Motor neuron (in vitro differentiated cells): ENCODE measurements at regions not wholly inside any gene's neighbourhood (a gene's known extent, or its start where the extent isn't known, plus 50 kb on each side); places are given as distances from the start of the nearest gene placed in this dataset.
A peak's percentile ranks its signal among the peaks of the same experiment; 100 is the strongest.
"Not testable (repeated sequence)": the region's sequence is repeated elsewhere in the genome, so short reads cannot be mapped to it uniquely, and the experiment has no call there.

Experiments used
- ATAC-seq, 8 experiments: fragments of 200-7000 bp; cut with Tn5 transposase; replicated peaks in 6 of 8; 2 replicates each; pipeline ENCODE4 v1.8.0; 2021; ENCODE audit warnings: mild to moderate bottlenecking in 8 of 8, moderate library complexity in 8 of 8
- H3K27ac ChIP-seq, 2 donors: fragments of 250-450 bp; sonication (Bioruptor Pico); 2 replicates each; pipeline ENCODE4 v1.9.0; 2021; ENCODE audit warnings: antibody characterized with exemption in 2 of 2, mild to moderate bottlenecking in 2 of 2, moderate library complexity in 1 of 2
- H3K4me1 ChIP-seq, 2 donors: fragments of 250-450 bp; sonication (Bioruptor Pico); replicated peaks in 1 of 2; 2 replicates each; pipeline ENCODE4 v1.6.1; 2021; ENCODE audit warnings: antibody characterized with exemption in 2 of 2, mild to moderate bottlenecking in 2 of 2, moderate library complexity in 1 of 2
- H3K4me3 ChIP-seq, 5 donors: fragments of 250-450 bp; sonication (Bioruptor Pico); 2 replicates each; pipeline ENCODE4 v1.9.0; 2021; ENCODE audit warnings: antibody characterized with exemption in 5 of 5, mild to moderate bottlenecking in 5 of 5, moderate library complexity in 4 of 5
- WGBS, 10 experiments: fragments of 450-650 bp; shearing (Covaris generic); methylation state at CpG; one replicate each; pipeline ENCODE4 v1.0.0; 2022; 5-methylcytosine and 5-hydroxymethylcytosine counted together
- in situ Hi-C, 9 experiments: fragments of 400-800 bp; cut with MboI; loops; one replicate each; pipeline ENCODE4 v1.15.0; 2021; ENCODE audit warnings: low sequenced_read_pairs in 9 of 9, low pct_unique_long_range_greater_than_20kb in 2 of 9; ENCODE audit not compliant: unreplicated experiment in 9 of 9

DNA sequence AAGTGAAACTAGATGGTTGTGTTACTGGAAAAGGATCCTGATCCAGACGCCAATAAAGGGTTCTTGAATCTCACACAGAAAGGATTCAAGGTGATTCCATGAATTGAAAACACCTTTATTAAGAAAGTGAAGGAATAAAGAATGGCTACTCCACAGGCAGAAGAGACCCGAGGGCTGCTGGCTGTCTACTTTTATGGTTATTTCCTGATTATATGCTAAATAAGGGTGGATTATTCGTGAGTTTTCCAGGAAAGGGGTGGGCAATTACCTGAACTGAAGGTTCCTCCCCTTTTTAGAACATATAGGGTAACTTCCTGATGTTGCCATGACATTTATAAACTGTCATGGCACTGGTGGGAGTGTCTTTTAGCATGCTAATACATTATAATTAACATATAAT lies 50.9 kb upstream of the WARS2 start:
- ATAC-seq: peak in 3 of 8 experiments; percentile 40 to 76 (median 67)
- 53 to 90% (median 82%) methylated on average over 1 to 3 of the region's 3 CpGs; no CpG with 5 or more reads in 2 of the 10 experiments for WGBS, 10 experiments
- H3K27ac ChIP-seq: no peak overlapping the region
- in situ Hi-C loops: loop anchor here in 1 of 9 experiments (25.0 kb wide), 1 partner anchor 104 kb away; no protein-coding TSS in a partner anchor
- no peaks in the 10 kb centered on the region for H3K4me1 ChIP-seq
- no peak overlapping the region for H3K4me3 ChIP-seq

DNA sequence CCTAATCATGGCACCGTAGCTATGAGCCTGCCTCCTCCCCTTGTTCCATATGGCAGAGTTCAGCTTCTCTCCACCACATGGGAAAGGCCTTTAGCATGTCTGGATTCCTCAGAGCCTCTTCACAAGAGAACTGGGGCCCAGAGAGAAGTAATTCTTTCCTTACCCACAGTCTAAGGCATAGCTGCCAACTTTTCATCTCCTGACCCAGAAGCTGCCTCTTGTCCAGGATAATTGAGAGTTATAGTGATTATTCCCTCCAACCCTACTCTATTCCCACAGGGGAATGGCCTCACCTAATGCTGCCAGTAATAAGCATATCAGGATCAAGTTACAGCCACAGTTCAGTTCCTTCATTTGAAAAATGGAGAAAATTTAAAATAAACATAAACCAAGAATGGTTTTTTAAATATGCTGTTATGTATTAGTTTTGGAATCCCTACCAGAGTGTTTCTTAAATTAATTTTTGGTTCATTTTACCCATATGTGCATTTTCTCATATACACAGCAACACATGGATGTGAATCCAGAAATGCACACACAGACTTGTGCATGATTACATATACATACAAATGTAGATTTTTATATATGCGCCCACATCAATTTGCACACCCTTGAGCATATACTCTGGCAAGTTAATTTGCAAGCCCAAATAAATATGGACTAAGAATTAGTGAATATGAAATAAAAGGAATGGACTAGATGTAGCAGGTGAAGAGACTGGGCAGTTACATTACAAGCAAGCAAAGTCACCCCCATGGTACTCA lies 63.9 kb upstream of the WARS2 start:
- Histone ChIP-seq H3K4me3 (no peak overlapping the region), H3K4me1 (no peaks in the 10 kb centered on the region), H3K27ac (no peak overlapping the region)
- 0 to 100% (median 93%) methylated on average over 1 to 2 of the region's 2 CpGs; no CpG with 5 or more reads in 2 of the 10 experiments for WGBS, 10 experiments
- in situ Hi-C loops: no loop called here
- peak in 4 of 8 experiments; percentile 68 to 86 (median 74) for ATAC-seq

DNA sequence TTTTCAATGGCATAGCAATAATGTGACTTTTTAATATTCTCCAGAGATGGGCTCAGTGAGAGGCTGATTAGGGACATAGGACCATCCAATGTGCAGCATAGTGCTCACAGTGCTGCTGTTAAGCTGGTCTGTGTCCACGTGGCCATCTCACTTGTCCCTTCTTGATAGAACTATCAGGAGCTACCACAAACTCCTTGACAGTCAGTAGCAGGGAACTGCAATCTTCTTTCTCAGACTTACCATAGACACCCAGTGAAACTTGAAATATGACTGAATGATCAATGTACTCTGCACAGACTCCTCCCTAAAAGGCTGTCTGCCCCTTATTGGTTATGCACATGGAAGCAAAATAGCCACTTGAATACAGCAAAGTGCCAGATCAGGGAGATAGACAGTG lies 64.5 kb upstream of the WARS2 start:
- whole genome bisulfite sequencing, 10 experiments: 80 to 100% (median 86%) methylated on average over 1 of the region's 1 CpG; no CpG with 5 or more reads in 5 of the 10 experiments
- in situ Hi-C loops: no loop called here
- peak in 3 of 8 experiments; percentile 51 to 66 (median 57) for ATAC-seq
- no peak overlapping the region for H3K4me3 ChIP-seq
- no peak overlapping the region for H3K27ac ChIP-seq
- H3K4me1 ChIP-seq: no peaks in the 10 kb centered on the region

DNA sequence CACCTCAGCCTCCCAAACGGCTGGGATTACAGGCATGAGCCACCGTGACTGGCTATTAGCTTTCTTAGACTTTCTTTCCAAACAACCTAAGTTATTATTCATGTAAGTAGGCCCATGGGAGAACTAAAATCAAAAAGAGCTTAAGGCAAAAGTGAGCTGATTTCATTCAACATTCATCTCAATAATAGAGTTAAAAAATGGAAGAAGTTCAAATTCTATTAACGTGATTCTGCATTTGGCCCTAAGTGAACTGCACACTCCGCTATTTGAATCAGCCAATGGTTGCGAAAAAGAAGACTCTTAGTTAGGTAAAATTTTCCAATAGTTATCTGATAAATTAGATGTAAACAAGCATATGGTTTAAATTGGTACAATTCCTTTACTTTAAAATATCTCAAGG lies 68.6 kb upstream of the WARS2 start:
- H3K4me1 ChIP-seq: no peaks in the 10 kb centered on the region
- no peak for ATAC-seq
- 70 to 100% (median 92%) methylated on average over 3 to 5 of the region's 5 CpGs for WGBS, 10 experiments
- in situ Hi-C loops: no loop called here
- H3K4me3 ChIP-seq: no peak overlapping the region
- H3K27ac ChIP-seq: no peak overlapping the region

DNA sequence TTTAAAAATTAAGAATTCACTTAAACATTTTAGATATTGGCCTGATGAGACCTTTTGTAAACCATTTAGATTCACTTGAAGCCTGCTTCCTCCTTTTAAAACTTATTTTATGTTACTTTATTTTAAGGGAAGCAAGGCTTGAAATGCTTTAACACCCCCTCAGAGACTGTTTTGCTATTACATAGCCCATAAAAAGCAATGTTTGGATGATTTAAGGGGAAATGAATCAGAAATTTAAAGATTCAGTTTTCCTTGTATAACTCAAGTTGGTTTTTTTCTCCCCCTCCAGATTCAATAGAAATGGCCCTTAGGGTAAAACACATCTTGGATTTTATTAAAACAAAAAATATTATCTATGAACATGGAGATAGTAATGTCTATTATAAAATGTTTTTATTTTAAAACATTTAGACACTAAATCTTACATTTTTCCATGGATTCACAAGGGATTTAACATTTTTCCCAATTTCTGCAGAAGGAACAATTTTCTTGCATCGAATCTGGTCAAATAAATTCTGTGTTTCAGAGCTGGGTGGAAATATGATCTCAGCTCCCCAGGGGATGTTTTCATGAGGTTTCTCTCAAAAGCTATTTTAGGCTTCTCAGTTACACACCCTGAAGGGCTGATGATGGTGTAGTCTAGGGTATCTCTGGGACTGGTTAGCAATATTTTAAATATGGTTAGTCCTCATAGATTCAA lies 69.3 kb upstream of the WARS2 start:
- H3K27ac ChIP-seq: no peak overlapping the region
- in situ Hi-C loops: no loop called here
- no peak overlapping the region for H3K4me3 ChIP-seq
- WGBS, 10 experiments: 0 to 100% (median 69%) methylated on average over 1 of the region's 1 CpG; no CpG with 5 or more reads in 1 of the 10 experiments
- ATAC-seq: peak in 3 of 8 experiments; percentile 86 to 92 (median 86)
- H3K4me1 ChIP-seq: no peaks in the 10 kb centered on the region

DNA sequence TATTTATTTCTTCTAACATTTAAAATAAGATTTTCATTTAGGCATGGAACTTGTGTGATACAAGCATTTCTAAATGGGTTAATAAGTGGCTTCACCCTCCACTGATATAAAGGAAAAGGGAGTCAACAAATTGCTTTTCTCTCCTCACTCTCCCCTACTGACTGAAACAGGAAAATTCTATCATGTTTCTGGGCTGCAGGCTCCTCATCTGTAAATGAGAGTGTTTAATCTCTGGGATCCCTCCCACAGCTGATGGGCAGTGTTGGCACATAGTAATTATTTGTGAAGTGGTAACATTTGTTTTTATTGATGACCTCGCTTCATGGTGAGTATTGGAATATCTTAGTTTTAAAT lies 69.8 kb upstream of the WARS2 start:
- no peaks in the 10 kb centered on the region for H3K4me1 ChIP-seq
- in situ Hi-C loops: no loop called here
- ATAC-seq: peak in 3 of 8 experiments; percentile 41 to 67 (median 63)
- 40 to 100% (median 92%) methylated on average over 1 of the region's 1 CpG; no CpG with 5 or more reads in 1 of the 10 experiments for WGBS, 10 experiments
- no peak overlapping the region for H3K27ac ChIP-seq
- H3K4me3 ChIP-seq: no peak overlapping the region

DNA sequence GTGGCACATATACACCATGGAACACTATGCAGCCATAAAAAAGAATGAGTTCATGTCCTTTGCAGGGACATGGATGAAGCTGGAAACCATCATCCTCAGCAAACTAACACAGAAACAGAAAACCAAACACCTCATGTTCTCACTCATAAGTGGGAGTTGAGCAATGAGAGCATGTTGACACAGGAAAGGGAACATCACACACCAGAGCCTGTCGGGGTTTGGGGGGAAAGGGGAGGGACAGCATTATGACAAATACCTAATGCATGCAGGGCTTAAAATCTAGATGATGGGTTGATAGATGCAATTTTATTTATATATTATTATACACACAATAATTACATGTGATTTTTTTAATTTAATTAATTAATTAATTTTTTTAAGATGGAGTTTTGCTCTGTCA lies 72.8 kb upstream of the WARS2 start:
- H3K4me3 ChIP-seq, ATAC-seq, H3K4me1 ChIP-seq, in situ Hi-C loops, H3K27ac ChIP-seq: not testable (repeated sequence)
- 100% methylated on average over 1 of the region's 1 CpG; no CpG with 5 or more reads in 9 of the 10 experiments for WGBS, 10 experiments

DNA sequence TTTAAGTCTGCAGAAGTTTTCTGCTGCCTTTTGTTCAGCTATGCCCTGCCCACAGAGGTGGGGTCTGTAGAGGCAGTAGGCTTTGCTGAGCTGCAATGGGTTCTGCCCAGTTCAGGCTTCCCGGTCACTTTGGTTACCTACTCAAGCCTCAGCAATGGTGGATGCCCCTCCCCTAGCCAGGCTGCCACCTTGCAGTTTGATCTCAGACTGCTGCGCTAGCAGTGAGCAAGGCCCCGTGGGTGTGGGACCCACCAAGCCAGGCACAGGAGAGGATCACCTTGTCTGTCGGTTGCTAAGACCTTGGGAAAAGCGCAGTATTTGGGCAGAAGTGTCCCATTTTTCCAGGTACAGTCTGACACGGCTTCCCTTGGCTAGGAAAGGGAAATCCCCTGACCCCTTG lies 74.5 kb upstream of the WARS2 start:
- ATAC-seq, H3K27ac ChIP-seq, in situ Hi-C loops, H3K4me1 ChIP-seq, H3K4me3 ChIP-seq: not testable (repeated sequence)
- 80 to 100% (median 95%) methylated on average over 1 to 5 of the region's 6 CpGs; no CpG with 5 or more reads in 4 of the 10 experiments for WGBS, 10 experiments

DNA sequence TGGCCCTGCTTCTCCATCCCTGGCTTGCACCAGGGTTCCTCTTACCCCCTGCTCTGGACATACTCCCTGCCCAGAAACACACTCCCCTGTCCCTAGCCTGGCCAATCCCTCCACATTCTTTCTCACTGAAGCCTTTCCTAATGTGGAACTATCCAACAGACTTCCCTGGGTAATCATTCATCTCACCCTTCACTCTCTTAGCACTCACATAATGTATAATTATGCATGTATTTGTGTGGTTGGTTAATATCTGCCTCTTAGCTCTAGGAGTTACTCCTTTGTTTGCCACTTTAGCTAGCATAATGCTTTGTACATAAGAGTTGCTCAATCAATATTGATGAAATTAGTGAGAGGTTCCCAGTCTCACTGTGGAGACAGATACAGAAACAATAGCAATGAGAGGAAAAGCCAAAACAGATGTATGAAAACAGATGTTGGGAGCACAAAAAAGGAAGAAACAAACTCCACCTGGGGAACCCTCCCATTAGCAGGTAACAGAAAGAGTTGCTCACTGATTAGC lies 76.9 kb upstream of the WARS2 start:
- ATAC-seq: peak in 3 of 8 experiments; percentile 96 to 97 (median 97)
- in situ Hi-C loops: no loop called here
- Histone ChIP-seq H3K4me3 (no peak overlapping the region), H3K27ac (no peak overlapping the region), H3K4me1 (no peaks in the 10 kb centered on the region)

DNA sequence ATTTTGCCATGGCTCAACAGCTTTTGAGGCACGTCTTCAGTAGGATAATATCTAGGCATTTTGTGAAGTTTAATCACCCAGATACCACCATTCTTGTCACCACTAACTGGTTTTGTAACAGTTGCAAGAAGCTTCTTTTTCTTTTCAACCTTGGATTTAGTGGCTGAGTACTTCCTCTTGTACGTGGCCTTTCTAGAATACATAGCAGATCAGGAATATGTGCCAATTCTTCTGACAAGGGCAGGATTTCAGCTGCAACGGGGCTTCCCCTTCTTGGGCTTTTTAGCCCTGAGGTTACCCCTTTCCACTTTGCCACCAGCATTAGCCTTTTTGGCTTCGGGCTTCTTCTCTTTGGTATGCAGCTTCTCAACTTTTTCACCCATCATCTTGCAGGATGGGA lies 79.3 kb upstream of the WARS2 start:
- in situ Hi-C loops: no loop called here
- no peak overlapping the region for H3K4me3 ChIP-seq
- H3K27ac ChIP-seq: no peak overlapping the region
- ATAC-seq: no peak
- 53 to 94% (median 82%) methylated on average over 2 to 4 of the region's 4 CpGs; no CpG with 5 or more reads in 2 of the 10 experiments for WGBS, 10 experiments
- no peaks in the 10 kb centered on the region for H3K4me1 ChIP-seq

DNA sequence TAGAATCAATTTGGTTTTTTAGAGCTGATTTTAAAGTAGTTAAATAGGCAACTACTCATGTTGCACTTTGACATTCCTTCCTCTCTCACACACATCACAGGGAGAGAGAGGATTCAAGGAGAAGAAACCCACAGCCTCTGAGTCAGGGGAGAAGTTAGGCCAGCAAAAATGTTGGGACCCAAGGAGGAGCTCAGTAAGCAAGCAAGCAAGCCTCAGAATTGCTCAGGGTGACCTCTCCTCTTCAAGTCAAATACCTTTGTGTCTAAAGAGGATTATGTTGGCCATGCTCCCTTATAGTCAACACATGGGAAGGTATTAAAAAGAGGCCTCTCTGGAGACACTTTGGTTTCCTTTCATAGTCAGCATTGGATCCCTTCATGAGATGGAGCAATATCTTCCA lies 80.5 kb upstream of the WARS2 start:
- ATAC-seq: no peak
- H3K27ac ChIP-seq: no peak overlapping the region
- H3K4me3 ChIP-seq: no peak overlapping the region
- in situ Hi-C loops: no loop called here
- H3K4me1 ChIP-seq: no peaks in the 10 kb centered on the region

DNA sequence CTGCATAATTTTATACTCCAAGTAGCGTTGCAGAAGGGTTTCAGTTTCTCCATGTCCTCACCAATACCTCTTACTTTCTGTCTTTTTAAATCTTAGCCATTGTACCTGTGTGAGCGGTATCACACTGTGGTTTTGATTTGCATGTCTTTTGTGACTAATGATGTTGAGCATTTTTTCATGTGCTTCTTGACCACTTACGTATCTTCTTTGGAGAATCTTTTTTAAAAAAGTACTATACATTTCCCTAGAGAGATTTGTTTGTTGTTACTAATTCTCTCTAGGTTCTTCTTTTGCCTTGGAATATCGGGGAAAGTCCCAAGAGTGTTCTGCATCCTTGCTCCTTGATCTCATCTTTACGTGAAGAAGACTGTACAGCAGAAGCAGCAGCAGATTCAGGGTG lies 81.8 kb upstream of the WARS2 start:
- no peak for ATAC-seq
- Histone ChIP-seq H3K27ac (no peak overlapping the region), H3K4me1 (peaks cover 8 to 9% of the 10 kb centered on the region in 2 donors), H3K4me3 (no peak overlapping the region)
- in situ Hi-C loops: no loop called here
- WGBS, 10 experiments: 57 to 100% (median 93%) methylated on average over 1 to 5 of the region's 5 CpGs

DNA sequence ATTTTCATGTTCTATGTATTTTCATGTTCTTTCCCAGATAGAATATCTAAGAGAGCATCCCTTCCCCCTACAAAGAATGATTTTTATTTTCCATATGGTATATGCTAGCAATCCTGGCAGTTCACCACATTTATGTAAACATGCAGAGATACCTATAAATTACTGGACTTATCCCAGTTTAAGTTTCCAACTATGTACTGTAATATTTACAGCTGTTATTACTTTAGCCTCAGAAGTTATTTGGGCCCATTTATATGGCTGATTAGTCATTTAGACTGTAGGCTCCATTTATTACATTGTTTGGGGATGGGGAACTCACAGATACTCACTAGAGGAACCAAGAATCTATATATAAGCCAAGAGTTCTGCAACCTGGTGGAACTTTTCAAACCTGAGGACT lies 84.8 kb upstream of the WARS2 start:
- Histone ChIP-seq H3K4me3 (no peak overlapping the region), H3K27ac (no peak overlapping the region), H3K4me1 (peaks cover 19 to 24% of the 10 kb centered on the region in 2 donors)
- in situ Hi-C loops: no loop called here
- ATAC-seq: no peak
